IPS-18a (cell line): ENCODE measurements at regions not wholly inside any gene's neighbourhood (a gene's known extent, or its start where the extent isn't known, plus 50 kb on each side); places are given as distances from the start of the nearest gene placed in this dataset.
"Not testable (repeated sequence)": the region's sequence is repeated elsewhere in the genome, so short reads cannot be mapped to it uniquely, and the experiment has no call there.

Experiments used
- H3K27ac ChIP-seq: one replicate; pipeline ENCODE4 v1.5.1; 2013; ENCODE audit warnings: low read length
- H3K27me3 ChIP-seq: one replicate; pipeline ENCODE4 v1.6.1; 2013; ENCODE audit warnings: mild to moderate bottlenecking, low read length; ENCODE audit not compliant: control insufficient read depth, insufficient read depth
- H3K36me3 ChIP-seq: one replicate; pipeline ENCODE4 v1.6.1; 2013; ENCODE audit warnings: low read depth, low read length; ENCODE audit not compliant: control insufficient read depth
- H3K4me1 ChIP-seq: one replicate; pipeline ENCODE4 v1.6.1; 2013; ENCODE audit warnings: low read depth, low read length; ENCODE audit not compliant: control insufficient read depth
- H3K4me3 ChIP-seq: one replicate; pipeline ENCODE4 v1.5.1; 2013; ENCODE audit warnings: low read length
- H3K9ac ChIP-seq: one replicate; pipeline ENCODE4 v1.6.1; 2013; ENCODE audit warnings: mild to moderate bottlenecking, low read length, moderate library complexity
- H3K9me3 ChIP-seq: one replicate; pipeline ENCODE4 v1.6.1; 2013; ENCODE audit warnings: low read depth, low read length; ENCODE audit not compliant: control insufficient read depth

- Histone ChIP-seq H3K4me3 (no peak overlapping the region), H3K9me3 (no peaks in the 10 kb centered on the region), H3K27me3 (no peaks in the 10 kb centered on the region), H3K4me1 (no peaks in the 10 kb centered on the region), H3K9ac (no peak overlapping the region), H3K36me3 (no peaks in the 10 kb centered on the region), H3K27ac (no peak overlapping the region)
These were observed 114.3 kb downstream of the FAM50B start for GRCh38 chr6:3963426-3963825.

- H3K4me1 ChIP-seq: no peaks in the 10 kb centered on the region
- no peak overlapping the region for H3K27ac ChIP-seq
- H3K27me3 ChIP-seq: no peaks in the 10 kb centered on the region
- H3K4me3 ChIP-seq: no peak overlapping the region
- no peak overlapping the region for H3K9ac ChIP-seq
- no peaks in the 10 kb centered on the region for H3K36me3 ChIP-seq
- H3K9me3 ChIP-seq: no peaks in the 10 kb centered on the region
These were observed 113.7 kb downstream of the FAM217A start for GRCh38 chr6:3965071-3965718.

- Histone ChIP-seq H3K27ac (no peak overlapping the region), H3K4me1 (no peaks in the 10 kb centered on the region), H3K9ac (no peak overlapping the region), H3K36me3 (no peaks in the 10 kb centered on the region), H3K4me3 (no peak overlapping the region), H3K27me3 (no peaks in the 10 kb centered on the region), H3K9me3 (no peaks in the 10 kb centered on the region)
These were observed 112.5 kb downstream of the FAM217A start for GRCh38 chr6:3966426-3966825.

DNA sequence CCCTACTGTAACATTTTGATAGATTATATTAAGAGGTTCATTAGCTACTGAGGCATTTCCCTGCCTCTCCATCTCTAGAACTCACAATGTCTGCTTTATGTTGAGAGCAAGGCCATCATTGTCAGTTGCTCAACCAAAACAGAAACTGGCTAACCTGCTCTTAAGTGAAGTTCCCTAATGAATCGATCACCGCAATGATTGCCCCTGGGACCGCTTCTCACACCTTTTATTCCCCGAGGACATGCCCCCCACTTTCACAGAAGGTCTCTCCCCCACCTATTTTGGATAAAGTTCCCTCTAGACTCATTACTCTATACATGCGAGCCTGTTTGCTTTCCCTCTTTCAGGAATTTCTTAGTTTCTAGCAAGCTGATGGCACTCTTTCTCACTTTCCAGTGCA, 108.8 kb downstream of the FAM217A start:
- H3K4me1 ChIP-seq: no peaks in the 10 kb centered on the region
- H3K27ac ChIP-seq: no peak overlapping the region
- H3K4me3 ChIP-seq: no peak overlapping the region
- H3K27me3 ChIP-seq: no peaks in the 10 kb centered on the region
- no peaks in the 10 kb centered on the region for H3K9me3 ChIP-seq
- no peaks in the 10 kb centered on the region for H3K36me3 ChIP-seq
- H3K9ac ChIP-seq: no peak overlapping the region

- not testable (repeated sequence) for H3K4me3 ChIP-seq, H3K36me3 ChIP-seq, H3K9me3 ChIP-seq, H3K27ac ChIP-seq, H3K9ac ChIP-seq, H3K27me3 ChIP-seq, H3K4me1 ChIP-seq
These were observed 105.8 kb downstream of the FAM217A start for GRCh38 chr6:3973152-3973551.

GRCh38 chr6:3977875-3978711, 100.8 kb downstream of the FAM217A start:
- no peak overlapping the region for H3K9ac ChIP-seq
- no peak overlapping the region for H3K27ac ChIP-seq
- no peaks in the 10 kb centered on the region for H3K4me1 ChIP-seq
- H3K4me3 ChIP-seq: no peak overlapping the region
- H3K9me3 ChIP-seq: no peaks in the 10 kb centered on the region
- no peaks in the 10 kb centered on the region for H3K27me3 ChIP-seq
- H3K36me3 ChIP-seq: no peaks in the 10 kb centered on the region

- H3K4me3 ChIP-seq, H3K9ac ChIP-seq, H3K9me3 ChIP-seq, H3K4me1 ChIP-seq, H3K27ac ChIP-seq, H3K36me3 ChIP-seq, H3K27me3 ChIP-seq: not testable (repeated sequence)
These were observed 100.0 kb downstream of the FAM217A start for GRCh38 chr6:3978966-3979365.

DNA sequence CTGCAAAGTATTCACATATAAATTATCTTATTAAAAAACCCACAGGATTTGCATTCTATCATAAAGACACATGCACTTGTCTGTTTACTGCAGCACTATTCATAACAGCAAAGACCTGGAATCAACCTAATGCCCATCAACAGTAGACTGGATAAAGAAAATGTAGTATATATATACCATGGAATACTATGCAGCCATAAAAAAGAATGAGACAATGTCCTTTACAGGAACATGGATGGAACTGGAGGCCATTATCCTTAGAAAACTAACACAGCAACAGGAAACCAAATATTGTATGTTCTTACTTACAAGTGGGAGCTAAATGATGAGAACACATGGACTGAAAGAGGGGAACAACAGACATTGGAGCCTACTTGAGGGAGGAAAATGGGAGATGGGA, 97.0 kb downstream of the FAM217A start:
- H3K27me3 ChIP-seq: no peaks in the 10 kb centered on the region
- H3K27ac ChIP-seq: no peak overlapping the region
- no peak overlapping the region for H3K9ac ChIP-seq
- no peaks in the 10 kb centered on the region for H3K36me3 ChIP-seq
- no peak overlapping the region for H3K4me3 ChIP-seq
- H3K4me1 ChIP-seq: peaks cover 9% of the 10 kb centered on the region
- H3K9me3 ChIP-seq: no peaks in the 10 kb centered on the region

DNA sequence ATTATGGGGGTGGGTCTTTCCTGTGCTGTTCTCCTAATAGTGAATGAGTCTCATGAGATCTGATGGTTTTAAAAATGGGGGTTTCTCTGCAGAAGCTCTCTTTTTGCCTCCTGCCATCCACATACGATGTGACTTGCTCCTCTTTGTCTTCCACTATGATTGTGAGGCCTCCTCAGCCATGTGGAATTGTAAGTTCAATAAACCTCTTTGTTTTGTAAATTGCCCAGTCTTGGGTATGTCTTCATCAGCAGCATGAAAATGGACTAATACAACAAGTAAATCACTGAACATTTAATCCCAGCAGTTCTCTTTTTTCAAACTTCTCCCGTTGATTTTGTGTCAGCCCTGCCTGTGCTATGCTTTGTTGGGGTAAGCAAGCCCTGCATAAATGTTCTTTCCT, 95.2 kb downstream of the FAM217A start:
- no peak overlapping the region for H3K9ac ChIP-seq
- H3K27me3 ChIP-seq: no peaks in the 10 kb centered on the region
- H3K36me3 ChIP-seq: no peaks in the 10 kb centered on the region
- peaks cover 19% of the 10 kb centered on the region for H3K4me1 ChIP-seq
- H3K9me3 ChIP-seq: no peaks in the 10 kb centered on the region
- H3K4me3 ChIP-seq: no peak overlapping the region
- no peak overlapping the region for H3K27ac ChIP-seq

- Histone ChIP-seq H3K27ac (no peak overlapping the region), H3K4me3 (no peak overlapping the region), H3K9ac (no peak overlapping the region), H3K4me1 (peaks cover 19% of the 10 kb centered on the region), H3K36me3 (no peaks in the 10 kb centered on the region), H3K27me3 (no peaks in the 10 kb centered on the region), H3K9me3 (no peaks in the 10 kb centered on the region)
These were observed 94.4 kb downstream of the FAM217A start for GRCh38 chr6:3984494-3984893.

DNA sequence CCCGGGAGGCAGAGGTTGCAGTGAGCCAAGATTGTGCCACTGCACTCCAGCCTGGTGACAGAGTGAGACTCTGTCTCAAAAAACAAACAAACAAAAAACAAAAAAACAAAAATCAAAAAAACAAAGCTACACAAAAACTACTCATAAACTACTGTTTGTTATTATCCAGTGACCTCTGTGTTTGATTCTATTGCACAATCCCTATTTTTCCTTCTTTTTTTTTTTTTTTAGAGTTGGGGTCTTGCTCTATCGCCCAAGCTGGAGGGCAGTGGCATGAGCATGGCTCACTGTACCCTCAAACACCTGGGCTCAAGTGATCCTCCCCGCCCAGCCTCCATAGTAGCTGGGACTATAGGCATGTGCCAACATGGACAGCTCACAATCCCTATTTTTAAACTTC, 92.7 kb downstream of the FAM217A start:
- Histone ChIP-seq H3K4me1 (peaks cover 26% of the 10 kb centered on the region), H3K27ac (no peak overlapping the region), H3K9ac (no peak overlapping the region), H3K36me3 (no peaks in the 10 kb centered on the region), H3K9me3 (no peaks in the 10 kb centered on the region), H3K4me3 (no peak overlapping the region), H3K27me3 (no peaks in the 10 kb centered on the region)

DNA sequence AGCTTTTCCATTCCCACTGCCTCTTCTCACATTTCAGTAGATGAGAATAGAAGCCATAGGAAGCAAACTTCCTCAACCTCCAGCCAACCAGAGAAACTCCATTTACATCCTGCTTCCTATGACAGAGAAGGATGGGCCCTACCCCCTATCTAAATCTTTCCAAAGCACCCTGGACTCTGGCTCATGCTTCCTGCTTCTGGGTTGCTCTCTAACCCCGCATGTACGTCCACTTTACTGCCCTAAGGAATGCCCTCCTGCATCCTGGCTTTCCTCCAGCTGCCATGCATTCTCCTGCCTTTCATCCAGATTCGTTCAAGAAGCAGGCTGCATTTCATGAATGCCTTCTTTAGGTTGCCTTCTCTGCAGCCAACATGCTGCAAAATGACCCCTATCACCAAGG, 91.9 kb downstream of the FAM217A start:
- no peak overlapping the region for H3K4me3 ChIP-seq
- no peaks in the 10 kb centered on the region for H3K9me3 ChIP-seq
- no peaks in the 10 kb centered on the region for H3K36me3 ChIP-seq
- no peaks in the 10 kb centered on the region for H3K27me3 ChIP-seq
- no peak overlapping the region for H3K9ac ChIP-seq
- peaks cover 28% of the 10 kb centered on the region for H3K4me1 ChIP-seq
- no peak overlapping the region for H3K27ac ChIP-seq
